K562 (cell line): ENCODE measurements at regions not wholly inside any gene's neighbourhood (a gene's known extent, or its start where the extent isn't known, plus 50 kb on each side); places are given as distances from the start of the nearest gene placed in this dataset.

Experiments
- ATF1 ChIP-seq, 2 experiments: fragments of 450-650 bp in 1 of 2; IDR thresholded peaks; 2 replicates each; pipeline ENCODE4 v1.6.1; 2016; ENCODE audit warnings: missing compliant biosample characterization in 1 of 2, missing genetic modification characterization in 1 of 2
- ATF6 ChIP-seq: sonication (generic); formaldehyde crosslinking; IDR thresholded peaks from 2 replicates; pipeline ENCODE4 v1.4.0; 2020; ENCODE audit warnings: mild to moderate bottlenecking, missing genetic modification reagents
- CUX1 ChIP-seq: fragments of 200-800 bp; sonication (Bioruptor generic); IDR thresholded peaks from 2 replicates; pipeline ENCODE4 v1.6.1; 2016; ENCODE audit warnings: missing genetic modification characterization, missing compliant biosample characterization
- ILK ChIP-seq: fragments of 450-650 bp; IDR thresholded peaks from 2 replicates; pipeline ENCODE4 v1.6.1; 2016; ENCODE audit warnings: missing genetic modification characterization, low read depth, mild to moderate bottlenecking, missing compliant biosample characterization, moderate library complexity, borderline replicate concordance
- RFX5 ChIP-seq: IDR thresholded peaks from 2 replicates; pipeline ENCODE4 v1.6.1; 2011; ENCODE audit warnings: low read depth, mild to moderate bottlenecking, improper control_type of control experiment, low read length
- TSHZ1 ChIP-seq: fragments of 250-450 bp; sonication (Bioruptor Pico); IDR thresholded peaks from 2 replicates; pipeline ENCODE4 v1.4.0; 2020; ENCODE audit warnings: mild to moderate bottlenecking, moderate library complexity
- ZNF512 ChIP-seq: IDR thresholded peaks from 2 replicates; pipeline ENCODE4 v1.6.1; 2016; ENCODE audit warnings: missing genetic modification characterization, missing compliant biosample characterization

GRCh38 chr3:194838236-194838635, 152.6 kb downstream of the FAM43A start (continued):
- no peak for TF ChIP-seq ATF6
- no peak for TF ChIP-seq CUX1 (CRISPR knock-in tag)
- no peak for TF ChIP-seq RFX5
- TF ChIP-seq TSHZ1, result no peak
- TF ChIP-seq ZNF512, result no peak
- TF ChIP-seq ATF1 (CRISPR knock-in tag; IDR thresholded peaks at IDR 0.05), result no peak
- no peak for TF ChIP-seq ATF1 (tag; IDR thresholded peaks at IDR 0.05)
- no peak for TF ChIP-seq ILK
